ENCODE measurements at regions not wholly inside any gene's neighbourhood (a gene's known extent, or its start where the extent isn't known, plus 50 kb on each side); places are given as distances from the start of the nearest gene placed in this dataset.

DNA sequence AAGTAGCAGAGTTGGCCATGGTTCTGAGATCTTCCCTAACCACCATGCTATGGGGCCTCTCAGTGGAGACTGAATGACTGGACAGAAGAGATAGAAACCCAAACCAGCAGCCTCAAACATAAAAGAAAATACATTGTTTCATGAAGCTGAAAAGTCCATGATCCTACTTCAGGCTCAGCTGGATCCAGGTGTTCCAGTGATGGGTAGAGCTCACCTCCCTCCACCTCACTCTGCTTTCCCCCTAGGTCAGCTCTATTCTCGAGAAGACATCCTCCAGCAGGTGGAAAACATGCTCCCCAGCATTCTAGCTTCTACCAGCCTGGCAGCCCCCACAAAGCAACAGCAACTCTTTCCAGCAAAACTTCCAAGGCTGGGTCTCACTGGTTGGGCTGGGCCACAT lies 132.1 kb downstream of the OAT start:
- ATAC-seq, result no peak

DNA sequence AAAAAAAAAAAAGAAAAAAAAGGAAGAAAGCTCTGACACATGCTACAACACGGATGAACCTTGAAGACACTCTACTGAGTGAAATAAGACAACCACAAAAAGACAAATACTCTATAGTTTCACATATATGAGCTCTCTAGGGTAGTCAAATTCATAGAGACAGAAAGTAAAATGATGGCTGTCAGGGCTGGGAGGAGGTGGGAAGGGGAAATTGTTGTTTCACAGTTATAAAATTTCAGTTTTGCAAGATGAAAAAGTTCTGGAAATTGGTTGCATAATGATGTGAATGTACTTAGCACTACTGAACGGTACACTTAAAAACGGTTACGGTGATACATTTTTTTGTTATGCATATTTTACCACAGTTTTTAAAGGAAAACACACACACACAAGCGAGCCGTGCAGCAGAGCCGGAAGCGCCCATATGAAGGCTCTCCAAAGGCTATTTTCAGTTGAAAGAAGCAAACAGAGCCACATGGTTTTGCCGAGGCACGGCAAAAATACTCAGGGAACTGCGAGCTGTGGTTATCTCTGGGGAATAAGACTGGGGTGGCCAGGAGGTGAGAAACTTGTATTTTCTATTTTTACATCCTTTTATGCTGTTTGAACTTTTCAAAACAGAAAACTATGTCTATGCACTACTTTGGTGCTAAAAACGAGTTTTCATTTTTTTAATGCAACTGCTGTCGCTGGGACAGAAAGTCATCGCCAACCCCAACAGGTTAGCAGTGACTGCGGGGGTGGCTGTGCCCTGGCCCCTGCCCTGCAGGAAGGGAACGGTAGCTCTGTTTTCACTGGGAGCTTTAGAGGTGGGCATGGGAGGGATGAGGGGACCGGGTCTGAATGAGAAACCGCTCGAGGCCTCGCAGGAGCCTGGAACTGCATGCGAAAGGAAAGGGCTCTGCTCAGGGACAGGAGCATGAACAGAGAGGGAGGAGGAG lies 132.9 kb downstream of the OAT start:
- ATAC-seq, result no peak

DNA sequence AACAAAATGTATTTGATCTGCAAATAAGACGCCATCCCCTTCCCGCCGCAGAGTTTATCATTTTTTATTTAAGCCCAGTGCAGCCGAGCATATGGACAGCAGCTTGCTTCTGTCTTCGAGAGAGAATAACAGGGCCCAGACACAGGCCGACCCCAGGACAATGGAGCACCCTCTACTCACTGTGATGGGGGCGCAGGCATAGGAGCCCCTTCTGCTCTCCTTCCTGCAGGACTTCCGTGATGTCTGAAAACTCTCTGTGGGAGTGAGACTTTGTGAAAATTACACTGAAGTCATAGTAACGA lies 134.8 kb downstream of the OAT start:
- ATAC-seq, result no peak

DNA sequence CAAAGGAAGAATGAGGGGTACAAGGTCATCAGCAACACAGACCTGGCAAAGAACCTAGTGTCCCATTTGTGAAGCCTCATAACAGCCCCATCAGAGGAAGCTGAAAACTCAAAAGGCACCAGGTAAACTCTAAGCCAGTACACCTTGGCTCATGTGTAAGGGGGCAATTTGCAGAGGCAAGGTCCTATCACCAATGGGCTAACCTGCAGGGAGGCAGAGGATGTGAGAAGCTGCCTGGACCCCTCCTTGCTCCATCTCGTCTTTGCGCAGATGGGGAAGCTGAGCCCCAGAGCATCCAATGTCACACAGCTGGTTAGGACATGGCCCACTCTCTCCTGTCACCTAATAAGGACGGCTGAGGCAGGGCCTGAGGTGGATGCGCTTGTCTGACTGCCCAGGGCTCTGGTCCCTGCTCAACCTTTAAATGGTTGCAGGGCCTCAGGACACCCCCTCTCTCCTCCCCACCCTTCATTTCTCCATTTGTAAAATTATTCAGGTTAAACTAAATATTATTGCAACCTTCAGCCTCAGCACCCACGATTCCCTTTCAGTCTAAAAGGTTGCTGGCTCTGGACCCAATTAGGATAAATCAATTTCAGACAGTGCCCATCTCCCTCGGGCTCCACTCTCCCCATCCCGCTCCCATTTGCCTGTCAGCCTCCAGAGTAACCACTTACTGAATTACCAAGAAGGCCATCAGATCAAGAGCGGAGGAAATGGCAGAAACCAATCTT lies 135.3 kb downstream of the OAT start:
- ATAC-seq, result no peak

DNA sequence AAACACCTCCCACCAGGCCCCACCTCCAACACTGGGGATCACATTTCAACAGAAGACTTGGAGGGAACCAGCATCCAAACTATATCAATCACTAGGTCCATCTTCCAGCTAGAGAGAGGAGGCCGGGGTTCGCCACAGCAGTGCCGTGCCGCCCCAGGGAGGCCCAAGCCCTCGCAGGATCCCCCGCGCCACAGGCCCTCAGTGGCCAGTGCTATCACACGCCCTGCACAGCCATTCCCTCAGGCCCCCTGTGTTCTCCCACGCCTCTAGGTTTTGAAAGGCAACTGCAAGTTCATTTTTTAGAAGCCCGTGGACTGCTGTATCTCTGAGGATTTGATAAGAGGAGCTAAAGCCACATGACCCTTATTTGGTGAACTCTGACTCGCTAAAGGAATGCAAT lies 136.4 kb downstream of the OAT start:
- ATAC-seq, result no peak

DNA sequence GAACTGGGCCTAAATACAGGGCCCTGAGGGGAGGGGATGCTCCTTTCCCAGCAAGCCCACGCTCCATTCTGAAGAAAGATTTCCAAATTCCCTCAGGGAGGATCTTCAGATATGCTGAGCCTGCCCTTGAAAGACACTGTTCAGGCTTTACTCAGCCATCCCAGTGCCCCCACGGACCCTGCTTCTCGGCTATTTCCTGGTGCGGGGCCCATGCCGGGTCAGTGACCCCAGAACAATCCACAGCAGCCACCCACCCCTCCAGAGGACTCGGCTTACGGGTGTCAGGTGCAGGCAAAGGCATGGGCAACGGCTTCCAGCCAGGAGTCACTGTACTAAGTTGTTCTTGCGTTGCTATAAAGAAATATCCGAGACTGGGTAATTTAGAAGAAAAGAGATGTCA lies 137.1 kb downstream of the OAT start:
- no peak for ATAC-seq

DNA sequence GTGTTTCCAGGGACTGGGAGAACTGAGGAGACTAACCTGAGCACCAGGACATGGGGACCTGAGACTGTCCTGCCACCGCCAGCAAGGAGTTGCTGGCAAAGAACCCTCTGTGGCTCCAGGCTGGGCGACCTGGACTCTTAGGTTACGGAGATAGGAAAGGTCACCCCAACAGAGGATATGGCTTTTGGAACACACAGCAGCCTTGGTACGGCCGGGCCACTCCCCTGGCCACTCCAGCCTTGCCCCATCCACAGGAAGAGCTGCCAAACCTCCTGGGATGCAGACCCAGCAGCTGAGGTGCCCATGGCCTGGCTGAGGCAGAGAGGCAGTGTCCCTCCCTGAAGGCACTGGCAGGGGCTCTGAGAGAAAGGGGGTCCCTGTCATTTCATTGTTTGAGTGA lies 137.8 kb downstream of the OAT start:
- no peak for ATAC-seq

DNA sequence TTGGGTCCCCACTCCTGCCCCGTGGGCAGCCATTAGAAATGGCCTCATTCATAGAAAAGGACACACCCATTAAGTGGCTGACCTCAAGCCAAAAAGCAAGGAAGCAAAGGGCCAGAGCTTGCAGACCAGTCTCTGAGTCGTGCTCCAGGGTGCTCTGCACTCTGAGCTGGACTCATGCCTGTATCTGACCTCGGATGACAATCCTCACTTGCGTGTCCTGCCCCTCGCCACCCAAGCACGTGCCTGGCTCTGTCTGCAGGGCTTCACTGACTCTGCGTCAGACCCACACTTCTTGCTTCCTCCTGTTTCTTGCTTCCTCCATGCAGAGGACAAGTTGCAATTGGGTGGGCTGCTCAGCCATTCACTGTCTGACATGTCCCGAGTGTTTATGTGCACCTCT lies 138.8 kb downstream of the OAT start:
- ATAC-seq, result no peak

DNA sequence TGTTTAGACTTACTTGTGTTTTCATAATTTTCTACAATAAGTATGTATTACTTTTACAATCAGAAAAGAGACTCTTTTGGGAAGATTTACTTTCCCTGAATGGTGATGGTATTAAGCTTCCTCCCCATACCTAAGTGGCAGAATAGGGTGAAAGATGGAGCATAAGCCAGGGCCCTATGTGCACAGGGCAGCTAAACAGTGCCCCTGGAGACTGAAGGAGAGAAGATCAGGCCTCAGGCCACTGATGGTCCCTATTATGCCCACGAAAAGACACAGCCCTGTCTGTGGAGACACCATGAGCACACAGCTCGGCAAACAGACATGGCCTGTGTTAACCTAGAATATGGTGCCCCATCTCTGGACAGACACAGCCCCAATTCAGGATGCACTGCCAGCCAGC lies 139.4 kb downstream of the OAT start:
- no peak for ATAC-seq

DNA sequence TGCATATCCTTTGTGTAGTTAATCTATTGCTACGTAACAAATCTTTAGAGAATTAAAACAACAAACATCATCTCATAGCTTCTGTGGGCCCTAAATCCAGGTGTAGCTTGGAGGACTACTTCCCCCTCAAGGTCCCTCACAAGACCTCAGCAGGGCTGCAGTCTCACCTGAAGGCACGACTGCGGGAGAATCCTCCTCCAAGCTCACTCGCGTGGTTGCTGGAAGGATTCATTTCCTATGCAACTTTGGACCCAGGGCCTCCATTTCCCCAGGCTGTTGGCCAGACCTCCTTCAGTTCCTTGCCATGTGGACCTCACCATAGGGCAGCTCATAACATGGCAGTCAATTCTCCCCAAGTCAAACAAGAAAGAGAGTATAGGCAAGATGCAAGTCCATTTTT lies 140.4 kb downstream of the OAT start:
- ATAC-seq, result no peak

DNA sequence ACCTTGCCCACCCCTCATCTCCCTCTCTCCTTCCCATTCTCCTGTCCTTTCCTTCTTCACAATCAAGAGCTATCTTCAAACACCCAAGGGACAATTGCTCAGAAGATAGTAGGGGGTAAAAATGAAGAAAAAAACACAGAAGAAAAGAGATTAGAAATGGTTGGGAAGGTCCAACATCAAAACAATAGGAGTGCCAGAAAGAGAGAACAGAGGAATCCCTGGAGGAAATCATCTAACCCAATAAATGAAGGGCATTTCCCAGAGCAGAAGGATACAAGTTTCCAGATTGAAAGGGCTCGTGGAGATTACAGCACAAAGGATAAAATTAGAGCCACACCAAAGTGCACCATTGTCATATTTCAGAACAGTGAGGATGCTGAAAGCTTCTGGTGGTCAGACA lies 145.6 kb downstream of the OAT start:
- no peak for ATAC-seq

DNA sequence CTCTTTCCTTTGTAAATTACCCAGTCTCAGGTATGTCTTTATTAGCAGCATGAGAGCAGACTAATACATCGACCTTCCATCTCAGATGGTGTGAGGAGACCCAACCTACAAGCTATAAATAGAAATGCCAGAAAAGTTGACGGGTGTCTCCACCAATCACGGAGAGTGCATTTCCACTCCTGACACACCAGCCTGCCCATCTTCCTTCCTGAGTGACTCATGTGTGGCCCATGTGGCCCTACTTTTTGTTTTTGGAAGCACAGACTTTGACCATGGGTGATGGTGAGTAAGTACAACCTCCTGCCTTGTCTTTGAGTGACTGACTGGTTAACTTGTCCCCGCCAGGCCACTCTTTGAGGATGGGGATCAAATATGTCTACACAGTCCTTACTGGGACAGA lies 147.0 kb downstream of the OAT start:
- no peak for ATAC-seq

DNA sequence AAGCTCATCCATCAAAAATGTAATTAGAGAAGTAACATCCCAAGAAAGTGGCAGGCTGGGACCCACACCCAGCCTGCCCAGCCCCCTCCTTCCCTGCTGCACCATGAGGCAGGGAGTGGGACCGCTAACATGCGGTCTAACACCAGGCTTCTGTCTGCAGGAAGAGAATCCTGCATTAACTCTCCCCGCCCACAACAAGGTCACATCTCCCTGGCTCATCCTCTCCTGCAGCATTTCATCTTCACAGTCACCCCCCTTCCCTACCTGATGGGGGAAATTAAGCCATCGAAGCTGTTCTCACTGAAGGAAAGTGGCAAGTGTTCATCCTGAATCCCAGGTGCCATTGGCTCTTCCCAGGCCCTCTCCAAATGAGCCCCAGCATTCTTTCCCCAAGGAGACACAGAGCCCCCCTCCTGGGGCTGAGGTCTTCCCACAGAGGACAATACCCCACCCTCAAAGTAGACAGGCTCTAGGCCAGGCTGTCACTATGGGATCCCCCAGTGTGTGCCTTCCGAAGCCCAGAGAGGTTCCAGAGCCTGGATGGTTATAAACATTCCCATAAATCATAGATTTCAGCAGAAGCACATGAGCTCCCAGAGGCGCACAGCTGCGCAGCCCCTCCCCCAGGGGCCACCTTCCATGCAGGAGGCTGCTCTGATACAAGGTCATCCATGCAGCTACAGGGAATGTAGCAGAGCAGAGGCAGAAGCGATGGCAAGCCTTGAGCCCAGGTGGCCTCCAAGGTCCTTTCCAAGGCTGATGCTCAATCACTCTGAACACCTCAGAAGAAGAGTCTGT lies 148.0 kb downstream of the OAT start:
- ATAC-seq, result no peak

DNA sequence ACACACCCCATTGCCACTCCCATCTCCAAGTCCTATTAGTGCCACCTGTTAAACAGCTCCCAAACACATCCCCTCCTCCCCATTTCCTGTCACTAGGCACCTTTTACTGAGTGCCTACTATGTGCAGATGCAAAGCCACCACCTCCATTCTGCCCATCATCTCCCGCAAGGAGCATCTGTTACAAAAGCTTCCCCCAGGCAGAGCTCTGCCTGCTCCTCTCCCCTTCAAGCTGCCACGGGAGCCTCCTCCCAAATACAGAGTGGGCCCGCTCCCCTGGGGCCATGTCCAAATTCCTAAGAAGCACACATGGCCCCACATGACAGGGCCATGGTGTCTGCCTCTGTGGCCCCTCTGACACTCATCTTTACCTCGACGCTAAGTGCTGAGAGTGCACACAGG lies 149.7 kb downstream of the OAT start:
- no peak for ATAC-seq

DNA sequence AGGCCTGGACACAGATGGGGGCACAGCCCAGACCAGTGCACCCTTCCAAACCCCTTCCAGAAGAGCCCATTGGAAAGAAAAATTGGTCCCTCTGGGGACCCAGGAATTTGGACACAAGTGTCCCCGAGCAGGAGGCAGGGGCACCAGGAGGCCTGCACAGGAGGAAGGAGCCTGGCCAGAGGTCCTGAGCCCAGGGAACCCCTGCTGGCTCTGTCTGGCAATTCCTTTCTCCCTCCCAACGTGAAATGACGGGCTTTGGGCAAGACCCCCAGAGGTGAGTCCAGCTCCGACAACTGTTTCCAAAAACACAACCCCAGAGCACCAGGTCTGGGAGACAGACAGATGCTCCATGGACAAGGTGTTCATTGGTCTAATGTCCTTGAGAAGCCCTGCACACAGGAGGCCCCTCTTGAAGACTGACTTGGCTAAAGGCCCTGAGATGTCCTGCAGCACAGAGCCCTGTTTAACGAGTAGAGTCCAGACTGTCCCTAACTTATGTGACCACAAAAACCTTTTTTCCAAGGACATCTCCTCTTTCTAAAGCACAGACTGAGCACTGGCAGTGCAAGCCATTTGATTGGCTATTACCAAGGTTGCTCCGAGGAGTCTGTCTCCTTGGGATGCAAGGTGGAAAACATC lies 150.7 kb downstream of the OAT start:
- ATAC-seq, result no peak

DNA sequence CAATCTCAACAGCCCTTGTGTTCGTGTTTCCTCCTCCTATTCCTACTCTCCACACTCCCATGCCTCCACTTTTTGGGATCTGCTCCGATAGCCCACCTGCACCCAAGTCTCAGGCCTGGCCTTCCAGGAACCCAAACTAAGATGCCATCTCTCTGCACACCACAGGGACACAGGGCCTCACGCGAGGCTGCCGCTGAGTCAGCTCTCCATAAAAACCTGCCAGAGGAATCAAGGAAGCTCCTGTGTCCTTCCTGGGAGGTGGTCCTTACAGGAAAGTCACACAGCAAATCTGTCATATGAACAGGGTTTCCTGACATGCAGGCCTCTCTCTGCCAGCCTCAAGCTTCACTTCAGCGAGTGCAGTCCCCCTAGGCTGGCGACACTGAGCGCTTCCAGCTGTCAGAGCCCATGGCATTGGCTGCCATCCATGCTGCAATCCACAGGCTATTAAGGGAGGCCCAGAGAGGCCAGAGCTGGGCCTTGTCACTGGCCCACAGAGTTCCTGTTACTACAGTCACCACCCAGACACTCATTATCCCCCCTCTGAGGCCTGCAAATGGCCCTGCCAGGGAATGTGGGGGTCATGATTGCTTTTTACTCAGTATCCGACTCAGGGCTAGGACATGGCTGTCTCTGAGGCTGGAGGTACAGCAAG lies 151.4 kb downstream of the OAT start:
- no peak for ATAC-seq

DNA sequence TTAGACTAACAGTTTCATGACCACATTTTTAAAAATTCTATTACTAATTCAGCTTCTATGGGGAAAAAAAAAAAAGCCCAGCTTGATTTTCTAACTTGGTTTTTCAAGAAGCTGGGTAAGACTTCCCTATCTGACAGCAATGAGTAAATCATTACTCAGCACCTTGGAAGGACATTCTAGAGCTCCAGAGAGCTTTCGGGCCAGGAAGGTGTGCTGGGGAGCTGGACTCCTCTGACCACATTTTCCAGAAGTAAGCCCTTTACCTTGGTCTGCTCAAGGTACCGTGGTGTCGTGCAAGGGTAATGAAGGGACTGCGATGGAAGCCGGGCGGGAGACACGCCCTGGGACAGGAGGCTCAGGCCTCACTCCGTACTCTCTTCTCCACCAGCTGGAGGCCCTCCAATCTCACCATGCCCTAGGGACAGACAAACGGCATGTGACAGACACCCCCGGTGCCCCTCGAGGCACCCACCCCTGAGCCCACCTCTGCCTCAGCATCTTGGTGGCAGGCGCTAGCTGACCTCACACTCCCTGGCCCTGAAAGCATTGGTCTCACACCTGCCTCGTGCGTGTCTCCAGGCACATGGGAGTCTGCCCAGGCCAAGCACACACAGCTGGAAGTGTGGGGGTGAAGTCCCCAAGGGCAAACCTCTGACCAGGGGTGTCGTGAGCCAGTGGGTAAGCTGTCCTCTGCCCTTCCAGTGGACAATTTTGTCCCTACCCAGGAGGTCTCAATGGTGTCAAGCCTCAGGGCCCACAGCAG lies 152.1 kb downstream of the OAT start:
- no peak for ATAC-seq

DNA sequence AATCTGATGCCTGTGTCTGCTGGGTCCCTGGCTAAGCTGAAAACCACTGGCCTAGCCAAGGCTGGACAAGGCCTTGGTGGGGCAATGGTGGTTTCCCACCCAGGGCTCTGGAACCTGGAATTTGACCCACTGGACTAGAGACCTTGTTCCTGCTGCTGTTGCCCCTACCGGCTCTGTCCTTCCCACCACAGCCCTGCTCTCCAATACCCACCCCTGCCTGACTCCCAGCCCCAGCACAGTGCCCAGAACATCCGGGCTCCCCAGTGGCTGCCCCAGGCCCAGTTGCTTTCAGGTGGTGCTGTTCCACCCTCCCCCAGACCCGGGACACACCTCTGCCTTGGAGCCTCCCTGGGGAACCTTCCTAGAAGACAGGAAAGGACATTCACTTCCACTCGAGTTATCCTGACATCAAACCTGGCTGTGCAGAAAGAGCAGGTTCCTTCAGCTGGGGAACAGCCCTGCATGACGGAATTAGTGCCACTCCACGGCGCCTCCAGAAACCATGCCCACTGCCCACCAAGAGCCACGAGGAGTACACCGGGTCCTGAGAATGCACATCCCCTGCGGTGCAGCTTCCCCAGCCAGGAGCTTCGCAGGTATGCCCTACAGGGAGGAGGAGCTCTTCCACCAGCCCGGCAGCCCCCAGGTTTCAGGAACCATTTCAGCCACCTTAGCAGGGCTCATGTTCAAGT lies 152.8 kb downstream of the OAT start:
- no peak for ATAC-seq

DNA sequence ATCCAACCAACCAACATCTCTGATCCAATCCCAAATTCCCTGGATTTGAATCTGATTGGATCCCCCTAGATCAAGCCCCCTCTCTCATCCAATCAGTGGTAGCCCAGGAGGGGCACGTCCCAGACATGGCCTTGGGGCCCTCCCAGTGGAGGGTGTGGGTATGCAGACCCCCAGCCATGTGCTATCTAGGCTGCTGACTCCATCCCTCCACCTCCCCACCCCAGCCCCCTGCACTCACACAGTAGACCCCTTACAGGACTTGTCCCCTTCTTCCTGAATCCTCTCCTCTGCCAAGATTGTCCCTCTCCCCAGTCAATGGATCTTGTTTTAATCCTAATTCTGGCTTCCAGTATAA lies 153.4 kb downstream of the OAT start:
- no peak for ATAC-seq

DNA sequence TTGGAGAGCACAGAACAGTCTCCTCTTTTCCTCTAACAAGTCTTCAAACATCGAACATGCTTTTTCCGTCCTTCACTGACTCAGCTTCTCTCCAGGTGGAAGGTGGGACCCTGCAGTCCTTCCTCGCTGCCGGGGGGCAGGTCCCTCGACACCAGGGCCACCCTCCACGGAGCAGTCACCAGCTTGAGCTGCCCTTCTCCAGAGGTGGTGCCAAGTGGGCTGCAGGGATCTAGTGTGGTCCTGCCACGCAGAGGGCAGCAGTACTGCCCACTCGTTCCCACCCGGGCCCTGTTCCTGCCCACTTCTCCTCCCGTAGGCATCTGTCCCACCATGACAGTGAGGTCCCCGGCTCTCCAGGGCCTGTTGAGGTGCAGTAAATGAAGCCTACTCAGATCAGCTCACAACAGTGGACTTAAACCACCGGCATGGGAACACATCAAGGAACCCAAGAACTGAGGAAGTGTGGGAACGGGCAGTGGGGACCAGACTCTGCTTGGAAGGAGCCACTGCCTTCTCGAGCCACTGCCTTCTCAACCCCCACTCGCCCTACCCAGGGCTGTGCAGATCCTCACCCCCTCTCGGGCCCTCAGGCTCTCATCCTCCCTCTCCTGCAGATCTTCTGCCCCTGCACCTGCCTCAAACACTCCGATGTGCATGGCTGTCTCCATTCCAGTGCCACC lies 153.9 kb downstream of the OAT start:
- no peak for ATAC-seq

DNA sequence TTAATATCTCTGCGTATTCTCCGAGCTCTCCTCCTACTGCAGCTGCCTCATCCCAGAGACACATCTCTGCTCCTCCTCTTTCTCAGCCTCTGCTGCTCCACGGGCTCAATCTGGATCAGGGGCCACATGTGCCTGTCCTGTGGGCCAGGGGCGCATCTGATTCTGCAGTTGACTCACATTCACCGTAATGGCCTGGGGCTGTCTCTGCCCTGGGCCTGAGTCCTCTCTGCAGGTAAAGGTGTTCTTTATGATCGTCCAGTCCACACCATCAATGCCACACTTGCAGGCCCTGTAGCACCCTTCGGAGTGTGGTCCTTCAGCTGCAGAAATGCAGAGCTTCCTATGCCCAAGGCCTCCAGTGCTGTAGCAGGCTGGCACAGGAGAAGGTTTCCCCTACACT lies 154.5 kb downstream of the OAT start:
- no peak for ATAC-seq
